Memory B cell (primary cell): ENCODE measurements at regions not wholly inside any gene's neighbourhood (a gene's known extent, or its start where the extent isn't known, plus 50 kb on each side); places are given as distances from the start of the nearest gene placed in this dataset.
A peak's percentile ranks its signal among the peaks of the same experiment; 100 is the strongest.

Experiments
- ATAC-seq: fragments of 150-1000 bp; cut with Tn5 transposase; 2 replicates; pipeline ENCODE4 v1.10.0; 2021; ENCODE audit warnings: low read depth, mild to moderate bottlenecking, moderate library complexity
- DNase-seq, 2 donors: peaks; one replicate each; pipeline ENCODE4 v3.0.0; 2022; ENCODE audit warnings: low spot score in 2 of 2
- H3K27ac Mint-ChIP-seq: one replicate; pipeline ENCODE4 v1.8.0; 2022; ENCODE audit warnings: mild to moderate bottlenecking, moderate library complexity, mixed read lengths
- H3K27me3 Mint-ChIP-seq: one replicate; pipeline ENCODE4 v1.8.0; 2022; ENCODE audit warnings: mixed read lengths
- H3K36me3 Mint-ChIP-seq: one replicate; pipeline ENCODE4 v1.8.0; 2022; ENCODE audit warnings: mild to moderate bottlenecking, mixed read lengths
- H3K4me1 Mint-ChIP-seq: one replicate; pipeline ENCODE4 v1.8.0; 2022; ENCODE audit warnings: mixed read lengths
- H3K4me3 Mint-ChIP-seq: one replicate; pipeline ENCODE4 v1.8.0; 2022; ENCODE audit warnings: mild to moderate bottlenecking, moderate library complexity, mixed read lengths
- H3K9me3 Mint-ChIP-seq: one replicate; pipeline ENCODE4 v1.8.0; 2022; ENCODE audit warnings: mixed read lengths

DNA sequence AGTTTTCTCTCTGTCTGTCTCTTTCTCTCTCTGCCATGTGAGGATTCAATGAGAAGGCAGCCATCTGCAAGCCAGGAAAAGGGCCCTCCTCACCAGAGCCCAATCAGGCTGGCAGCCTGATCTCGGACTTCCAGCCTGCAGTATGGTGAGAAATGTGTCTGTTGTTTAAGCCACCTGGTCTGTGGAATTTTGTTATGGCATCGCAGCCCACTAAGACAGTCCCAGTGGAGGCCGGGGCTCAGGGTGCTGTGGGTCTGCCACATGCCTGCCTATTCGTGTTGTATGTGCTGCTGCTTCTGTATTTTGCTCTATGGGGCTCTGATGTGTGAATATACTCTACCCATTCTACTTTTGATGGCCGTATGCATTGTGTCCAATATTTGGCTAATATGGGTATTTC lies 139.0 kb upstream of the HS6ST1 start:
- ATAC-seq (no peak), DNase-seq (no peak)
- no peak overlapping the region for H3K27ac Mint-ChIP-seq
- H3K4me1 Mint-ChIP-seq = no peaks in the 10 kb centered on the region
- H3K9me3 Mint-ChIP-seq = peaks cover 4% of the 10 kb centered on the region
- peaks cover 4% of the 10 kb centered on the region for H3K36me3 Mint-ChIP-seq
- H3K27me3 Mint-ChIP-seq = peaks cover 19% of the 10 kb centered on the region
- no peak overlapping the region for H3K4me3 Mint-ChIP-seq

DNA sequence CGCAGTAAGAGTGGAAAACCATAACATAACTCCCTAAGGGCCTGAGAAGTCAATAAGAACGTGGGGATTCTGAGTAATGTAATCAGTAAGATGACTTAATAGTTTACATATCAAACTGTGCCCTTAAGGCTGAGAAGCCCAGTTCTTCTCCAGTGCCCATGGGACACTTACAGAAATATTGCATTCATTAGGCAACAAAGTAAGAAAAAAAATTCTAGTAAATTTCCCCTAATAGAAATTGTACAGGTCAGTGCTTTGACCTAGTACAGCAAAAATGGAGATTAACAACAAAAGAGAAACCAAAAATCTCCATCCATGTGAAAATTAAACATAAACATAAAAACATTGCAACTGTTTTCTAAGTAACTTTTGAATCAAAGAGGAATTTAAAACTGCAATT lies 139.8 kb upstream of the HS6ST1 start:
- peaks cover 16% of the 10 kb centered on the region for H3K27me3 Mint-ChIP-seq
- ATAC-seq = no peak
- peaks cover 6% of the 10 kb centered on the region for H3K9me3 Mint-ChIP-seq
- H3K27ac Mint-ChIP-seq = no peak overlapping the region
- H3K4me1 Mint-ChIP-seq = no peaks in the 10 kb centered on the region
- H3K36me3 Mint-ChIP-seq = peaks cover 4% of the 10 kb centered on the region
- DNase-seq = no peak
- H3K4me3 Mint-ChIP-seq = no peak overlapping the region

DNA sequence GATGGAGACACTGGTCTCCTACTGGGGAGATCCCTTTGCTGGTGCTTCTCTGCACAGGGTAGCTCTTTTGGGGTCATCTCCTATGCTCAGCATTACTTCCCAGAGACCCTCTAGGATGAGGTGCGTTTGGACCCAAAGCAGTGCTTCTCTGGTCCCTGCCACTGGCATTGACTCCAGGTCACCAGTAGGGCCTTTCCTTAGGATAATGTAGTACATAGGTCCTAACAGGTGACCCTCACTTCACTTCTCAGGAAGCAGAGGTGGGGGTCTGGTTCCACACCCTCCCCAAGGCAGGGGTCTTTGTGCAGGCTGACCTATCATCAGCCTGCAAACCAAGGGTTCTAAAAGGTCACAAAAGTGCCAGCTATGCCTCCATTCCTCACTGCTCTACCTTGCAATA lies 145.8 kb upstream of the HS6ST1 start:
- H3K36me3 Mint-ChIP-seq = peaks cover 4% of the 10 kb centered on the region
- peaks cover 5% of the 10 kb centered on the region for H3K9me3 Mint-ChIP-seq

DNA sequence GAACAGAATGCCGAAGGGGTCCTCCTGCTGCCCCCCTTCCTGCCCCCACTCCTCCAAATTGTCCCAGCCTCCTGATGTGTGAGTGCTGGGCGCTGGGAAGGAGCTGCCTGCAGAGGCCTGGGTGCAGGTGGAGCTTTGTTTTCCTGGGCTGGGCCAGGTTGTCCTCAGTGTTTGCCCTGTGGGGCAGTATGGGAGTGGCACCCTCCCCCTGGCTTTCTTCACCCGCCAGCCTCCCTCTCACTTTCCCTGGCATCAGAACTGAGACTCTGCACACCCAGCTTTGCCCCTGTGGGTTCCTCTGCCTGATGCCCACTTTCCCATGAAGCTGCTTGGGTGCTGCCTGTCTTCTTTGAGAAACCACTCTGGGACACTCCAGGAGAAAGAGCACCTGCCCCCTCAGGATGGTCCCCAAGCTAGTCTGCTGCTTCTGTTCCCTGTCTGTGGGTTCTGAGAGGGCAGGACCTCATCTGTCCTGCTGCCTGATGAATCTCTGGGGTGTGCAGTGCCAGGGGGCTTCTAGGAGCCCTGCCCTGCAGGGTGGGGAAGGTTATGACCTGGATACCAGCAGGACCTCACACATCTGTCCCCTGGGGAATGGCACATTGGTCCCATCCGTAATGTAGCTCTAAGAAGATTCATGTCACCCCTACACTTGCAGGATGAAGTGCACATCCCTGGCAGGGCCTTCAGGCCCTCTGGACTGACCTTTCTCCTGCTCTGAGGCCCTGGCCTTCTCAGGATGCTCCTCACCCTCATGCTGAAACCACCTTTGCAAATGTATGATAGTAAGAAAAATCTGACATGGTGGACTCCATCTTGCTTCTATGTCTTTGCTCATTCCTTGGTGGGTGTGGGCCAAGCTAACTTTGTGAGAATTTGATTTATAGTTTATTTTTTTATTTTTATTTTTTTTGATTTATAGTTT lies 146.8 kb upstream of the HS6ST1 start:
- ATAC-seq (no peak), DNase-seq (no peak)
- Mint-ChIP-seq H3K36me3 (peaks cover 4% of the 10 kb centered on the region), H3K9me3 (peaks cover 5% of the 10 kb centered on the region), H3K27ac (no peak overlapping the region), H3K4me1 (no peaks in the 10 kb centered on the region), H3K4me3 (no peak overlapping the region), H3K27me3 (no peaks in the 10 kb centered on the region)

More for the DNA sequence above, 145.8 kb upstream of the HS6ST1 start:
- Mint-ChIP-seq H3K4me3 (no peak overlapping the region), H3K27me3 (no peaks in the 10 kb centered on the region), H3K4me1 (no peaks in the 10 kb centered on the region), H3K27ac (no peak overlapping the region)
- no peak for ATAC-seq
- no peak for DNase-seq

- no peak for DNase-seq
- Mint-ChIP-seq H3K27me3 (no peaks in the 10 kb centered on the region), H3K4me3 (no peak overlapping the region), H3K36me3 (peaks cover 4% of the 10 kb centered on the region), H3K4me1 (no peaks in the 10 kb centered on the region), H3K9me3 (peaks cover 5% of the 10 kb centered on the region), H3K27ac (no peak overlapping the region)
- ATAC-seq = no peak
These were observed 147.7 kb upstream of the HS6ST1 start for GRCh38 chr2:128466376-128466775.

DNA sequence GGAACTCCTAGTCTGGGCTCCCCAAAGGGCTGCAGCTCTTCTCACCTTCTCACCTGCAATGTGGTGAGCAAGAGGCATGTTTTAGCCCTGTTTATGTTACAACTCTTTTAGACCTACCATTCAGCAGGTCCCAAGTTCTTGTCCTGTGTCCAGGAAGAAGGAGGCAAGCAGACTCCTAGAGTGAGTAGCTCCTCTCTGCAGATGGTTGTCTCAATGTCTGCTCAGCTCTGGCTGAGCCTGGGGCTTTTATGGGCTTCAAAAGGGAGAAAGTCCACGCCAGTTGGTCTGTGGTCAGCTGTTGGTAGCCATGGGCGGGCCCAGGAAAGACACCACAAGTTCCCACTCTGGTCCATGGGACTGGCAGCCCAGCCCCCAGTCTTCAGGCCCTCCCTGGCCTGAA lies 148.1 kb upstream of the HS6ST1 start:
- Mint-ChIP-seq H3K27ac (no peak overlapping the region), H3K27me3 (no peaks in the 10 kb centered on the region), H3K4me3 (no peak overlapping the region), H3K4me1 (no peaks in the 10 kb centered on the region), H3K36me3 (peaks cover 4% of the 10 kb centered on the region), H3K9me3 (peaks cover 5% of the 10 kb centered on the region)
- no peak for ATAC-seq
- DNase-seq = no peak

DNA sequence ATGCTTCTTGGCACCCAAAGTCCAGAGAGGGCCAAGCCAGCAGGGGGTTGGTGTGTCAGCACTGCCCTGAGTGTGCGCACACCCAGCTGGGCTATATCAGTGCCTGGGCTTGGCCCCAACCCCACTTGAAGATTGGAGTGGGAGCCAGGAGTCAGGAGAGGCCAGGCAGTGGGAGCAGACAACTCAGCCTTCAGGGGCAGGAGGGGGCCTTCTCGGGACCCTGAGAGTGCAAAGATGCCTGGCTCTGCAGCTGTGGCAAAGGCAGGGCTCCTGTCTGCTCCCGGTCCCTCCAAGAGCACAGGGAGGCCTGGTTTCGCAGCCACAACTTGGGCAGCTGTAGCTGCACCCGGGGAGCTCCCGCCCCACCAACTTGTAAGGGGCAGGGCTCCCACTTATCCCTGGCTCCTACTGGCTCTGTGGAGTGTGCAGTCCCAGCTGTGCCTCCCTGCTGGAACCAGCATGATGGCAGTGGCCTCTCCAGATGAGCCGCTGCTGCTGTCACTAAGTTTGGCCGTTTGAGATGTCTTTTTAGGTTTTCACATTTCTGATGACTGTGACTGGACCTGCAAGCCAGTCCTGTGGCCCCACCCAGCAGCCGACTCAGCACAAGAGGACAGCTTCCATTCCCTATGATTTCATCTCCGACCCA lies 148.8 kb upstream of the HS6ST1 start:
- no peak overlapping the region for H3K4me3 Mint-ChIP-seq
- H3K36me3 Mint-ChIP-seq = peaks cover 4% of the 10 kb centered on the region
- no peak overlapping the region for H3K27ac Mint-ChIP-seq
- H3K27me3 Mint-ChIP-seq = no peaks in the 10 kb centered on the region
- no peak for DNase-seq
- H3K4me1 Mint-ChIP-seq = no peaks in the 10 kb centered on the region
- ATAC-seq = no peak
- H3K9me3 Mint-ChIP-seq = peaks cover 5% of the 10 kb centered on the region

GRCh38 chr2:128468186-128468920 lies 149.7 kb upstream of the HS6ST1 start:
- DNase-seq (no peak), ATAC-seq (no peak)
- H3K27ac Mint-ChIP-seq = no peak overlapping the region
- peaks cover 3% of the 10 kb centered on the region for H3K9me3 Mint-ChIP-seq
- peaks cover 2% of the 10 kb centered on the region for H3K27me3 Mint-ChIP-seq
- H3K36me3 Mint-ChIP-seq = peaks cover 4% of the 10 kb centered on the region
- H3K4me3 Mint-ChIP-seq = no peak overlapping the region
- H3K4me1 Mint-ChIP-seq = peaks cover 2% of the 10 kb centered on the region

DNA sequence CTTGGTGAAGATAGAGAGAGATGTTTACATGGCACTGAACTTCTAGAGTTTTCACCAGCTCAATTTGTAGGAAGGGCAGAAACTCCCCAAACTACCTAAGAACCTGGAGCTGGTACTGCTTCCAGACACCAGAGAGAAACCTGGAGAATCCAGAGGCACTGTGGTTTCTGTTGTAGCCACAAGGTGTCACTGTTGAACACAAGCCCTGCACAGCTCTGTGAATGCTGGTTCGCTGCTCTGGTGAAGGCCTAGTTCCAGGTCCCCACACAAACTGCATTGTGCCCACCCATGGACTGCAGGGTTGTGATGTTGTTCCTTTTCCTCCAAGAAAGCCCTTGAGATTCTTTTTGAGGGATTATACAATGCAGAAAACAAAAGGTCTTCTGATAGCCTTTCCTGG lies 150.5 kb upstream of the HS6ST1 start:
- DNase-seq (no peak), ATAC-seq (no peak)
- Mint-ChIP-seq H3K27ac (no peak overlapping the region), H3K4me3 (no peak overlapping the region), H3K36me3 (peaks cover 4% of the 10 kb centered on the region), H3K27me3 (peaks cover 2% of the 10 kb centered on the region), H3K9me3 (peaks cover 3% of the 10 kb centered on the region), H3K4me1 (peaks cover 2% of the 10 kb centered on the region)

GRCh38 chr2:128469875-128470274 lies 151.2 kb upstream of the HS6ST1 start:
- Mint-ChIP-seq H3K27me3 (peaks cover 6% of the 10 kb centered on the region), H3K36me3 (peaks cover 4% of the 10 kb centered on the region)
- ATAC-seq = no peak

DNA sequence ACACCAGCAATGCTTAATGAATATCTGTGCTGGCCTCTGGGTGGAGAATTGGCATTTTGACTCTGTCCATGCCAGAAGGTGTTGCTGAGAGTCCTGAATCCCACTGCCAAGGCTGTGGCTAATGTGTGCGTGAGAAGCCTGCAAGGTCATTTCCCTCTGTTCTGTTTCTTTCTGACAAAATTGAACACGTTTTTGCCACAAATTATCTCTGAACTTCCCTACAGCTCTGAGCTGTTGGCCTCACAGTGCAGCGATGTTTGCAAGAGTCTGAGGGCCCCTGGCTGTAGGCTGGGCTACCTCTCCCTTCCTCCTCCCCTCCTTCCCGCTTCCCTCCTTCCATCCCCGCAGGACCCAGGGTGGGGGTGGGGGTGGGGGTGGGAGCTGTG lies 154.1 kb upstream of the HS6ST1 start:
- H3K27me3 Mint-ChIP-seq = peaks cover 8% of the 10 kb centered on the region
- no peak overlapping the region for H3K27ac Mint-ChIP-seq
- H3K4me1 Mint-ChIP-seq = peaks cover 2% of the 10 kb centered on the region
- no peak for DNase-seq
- no peak for ATAC-seq
- no peak overlapping the region for H3K4me3 Mint-ChIP-seq
- peaks cover 3% of the 10 kb centered on the region for H3K9me3 Mint-ChIP-seq
- peaks cover 4% of the 10 kb centered on the region for H3K36me3 Mint-ChIP-seq

More at GRCh38 chr2:128469875-128470274, 151.2 kb upstream of the HS6ST1 start:
- no peak for DNase-seq
- Mint-ChIP-seq H3K4me3 (no peak overlapping the region), H3K4me1 (peaks cover 2% of the 10 kb centered on the region), H3K9me3 (peaks cover 3% of the 10 kb centered on the region), H3K27ac (no peak overlapping the region)

- ATAC-seq = peak; percentile 38
- no peak for DNase-seq
- Mint-ChIP-seq H3K9me3 (peaks cover under 1% of the 10 kb centered on the region), H3K27ac (no peak overlapping the region), H3K4me1 (peaks cover 2% of the 10 kb centered on the region), H3K27me3 (peaks cover 8% of the 10 kb centered on the region), H3K36me3 (peaks cover 1% of the 10 kb centered on the region), H3K4me3 (peak overlapping the region; percentile 74)
These were observed 154.7 kb upstream of the HS6ST1 start for GRCh38 chr2:128473175-128474035.
